ENCODE measurements at regions not wholly inside any gene's neighbourhood (a gene's known extent, or its start where the extent isn't known, plus 50 kb on each side); places are given as distances from the start of the nearest gene placed in this dataset.
"Not testable (repeated sequence)": the region's sequence is repeated elsewhere in the genome, so short reads cannot be mapped to it uniquely, and the experiment has no call there.

GRCh38 chr2:16974688-16975087 lies 309.1 kb upstream of the CYRIA start:
- DNase-seq (ENCODE audit: low spot score): no peak
- Histone ChIP-seq H3K9me3 (no peaks in the 10 kb centered on the region), H3K4me3 (no peak overlapping the region)

GRCh38 chr2:16973586-16974286 lies 308.1 kb upstream of the CYRIA start:
- H3K27ac ChIP-seq: no peak overlapping the region
- DNase-seq (ENCODE audit: low spot score): no peak

More at GRCh38 chr2:16974688-16975087, 309.1 kb upstream of the CYRIA start:
- H3K4me1 ChIP-seq: no peaks in the 10 kb centered on the region
- TF ChIP-seq CTCF (IDR thresholded peaks at IDR 0.05): no peak
- no peak overlapping the region for H3K27ac ChIP-seq
- no peaks in the 10 kb centered on the region for H3K36me3 ChIP-seq
- H3K27me3 ChIP-seq: no peaks in the 10 kb centered on the region

DNA sequence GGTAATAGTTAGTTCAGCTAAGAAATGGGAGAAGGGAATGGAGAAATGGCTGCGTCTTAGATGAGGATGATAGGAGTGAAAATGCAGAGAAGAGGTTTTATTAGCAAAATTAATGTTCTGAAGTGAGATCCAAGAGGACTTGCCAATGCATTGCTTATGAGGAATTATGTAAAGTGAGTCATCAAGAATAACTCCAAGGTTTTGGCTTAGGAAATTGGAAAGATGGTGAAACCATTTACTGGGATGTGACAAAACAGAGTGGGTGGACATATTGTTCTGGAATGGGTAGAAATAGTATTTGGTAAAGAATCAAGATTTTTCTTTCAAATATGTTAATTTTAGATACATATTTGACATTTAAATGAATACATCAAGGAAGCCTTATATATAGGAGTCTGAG lies 306.6 kb upstream of the CYRIA start:
- no peak overlapping the region for H3K4me3 ChIP-seq
- H3K4me1 ChIP-seq: no peaks in the 10 kb centered on the region
- no peak overlapping the region for H3K27ac ChIP-seq
- H3K9me3 ChIP-seq: no peaks in the 10 kb centered on the region
- no peaks in the 10 kb centered on the region for H3K36me3 ChIP-seq
- no peak for TF ChIP-seq CTCF (IDR thresholded peaks at IDR 0.05)
- DNase-seq (ENCODE audit: low spot score): no peak
- H3K27me3 ChIP-seq: no peaks in the 10 kb centered on the region

More at GRCh38 chr2:16973586-16974286, 308.1 kb upstream of the CYRIA start:
- H3K4me3 ChIP-seq: no peak overlapping the region
- H3K4me1 ChIP-seq: no peaks in the 10 kb centered on the region
- no peaks in the 10 kb centered on the region for H3K9me3 ChIP-seq
- no peaks in the 10 kb centered on the region for H3K36me3 ChIP-seq
- TF ChIP-seq CTCF (IDR thresholded peaks at IDR 0.05): no peak
- no peaks in the 10 kb centered on the region for H3K27me3 ChIP-seq

- no peak for TF ChIP-seq CTCF (IDR thresholded peaks at IDR 0.05)
- H3K27me3 ChIP-seq: no peaks in the 10 kb centered on the region
- no peak overlapping the region for H3K4me3 ChIP-seq
- H3K9me3 ChIP-seq: no peaks in the 10 kb centered on the region
- no peaks in the 10 kb centered on the region for H3K4me1 ChIP-seq
- no peaks in the 10 kb centered on the region for H3K36me3 ChIP-seq
- DNase-seq (ENCODE audit: low spot score): no peak
- H3K27ac ChIP-seq: no peak overlapping the region
These were observed 306.1 kb upstream of the CYRIA start for GRCh38 chr2:16971722-16972234.

DNA sequence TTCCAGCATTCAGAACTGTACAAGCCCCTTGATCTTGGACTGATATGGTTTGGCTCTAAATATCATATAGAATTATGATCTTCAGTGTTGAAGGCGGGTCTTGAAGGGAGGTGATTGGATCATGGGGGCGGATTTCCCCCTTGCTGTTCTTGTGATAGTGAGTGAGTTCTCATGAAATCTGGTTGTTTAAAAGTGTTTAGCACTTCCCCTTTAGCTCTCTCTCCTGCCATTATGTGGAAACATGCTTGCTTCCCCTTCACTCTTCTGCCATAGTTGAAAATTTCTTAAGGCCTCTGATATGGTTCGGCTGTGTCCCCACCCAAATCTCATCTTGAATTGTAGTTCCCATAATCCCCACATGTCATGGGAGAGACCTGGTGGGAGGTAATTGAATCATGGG lies 305.3 kb upstream of the CYRIA start:
- not testable (repeated sequence) for H3K9me3 ChIP-seq; H3K27ac ChIP-seq; H3K27me3 ChIP-seq; H3K36me3 ChIP-seq; H3K4me1 ChIP-seq; DNase-seq (ENCODE audit: low spot score); H3K4me3 ChIP-seq

DNA sequence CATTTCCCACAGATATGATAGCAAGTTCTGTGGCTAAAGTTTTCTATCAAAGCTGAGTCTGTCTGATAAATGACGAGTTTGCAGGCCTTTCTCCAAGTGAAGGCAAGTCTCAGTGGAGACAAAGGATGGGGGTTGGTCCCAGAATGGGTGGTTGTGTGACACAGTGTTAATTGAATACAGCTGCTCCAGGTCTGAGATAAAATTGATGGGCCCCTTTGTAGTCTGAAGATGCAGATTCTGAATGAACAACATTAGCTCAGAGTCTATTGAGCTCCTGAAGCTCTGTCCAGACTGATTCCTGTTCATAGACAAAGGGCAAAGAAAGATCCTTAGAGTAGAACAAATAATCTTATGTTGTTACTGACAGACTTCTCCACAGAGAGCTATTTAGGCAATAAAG lies 296.9 kb upstream of the CYRIA start:
- H3K4me3 ChIP-seq: no peak overlapping the region
- H3K27ac ChIP-seq: no peak overlapping the region
- H3K4me1 ChIP-seq: no peaks in the 10 kb centered on the region
- no peaks in the 10 kb centered on the region for H3K9me3 ChIP-seq
- no peak for TF ChIP-seq CTCF (IDR thresholded peaks at IDR 0.05)
- no peaks in the 10 kb centered on the region for H3K27me3 ChIP-seq
- DNase-seq (ENCODE audit: low spot score): no peak
- no peaks in the 10 kb centered on the region for H3K36me3 ChIP-seq

Data from right atrium auricular region (tissue), 2 donors.